Astrocyte (in vitro differentiated cells and primary cell): ENCODE measurements at regions not wholly inside any gene's neighbourhood (a gene's known extent, or its start where the extent isn't known, plus 50 kb on each side); places are given as distances from the start of the nearest gene placed in this dataset.

Experiments used
- DNase-seq: peaks from one replicate; pipeline ENCODE4 v3.0.0-alpha.2; 2010; ENCODE audit warnings: low read depth
- FAIRE-seq: peaks from 2 replicates; lab custom pipeline; 2011; peaks lifted over from hg19 to GRCh38; lab: Jason Lieb, UNC
- H2AFZ ChIP-seq: 2 replicates; pipeline ENCODE4 v1.6.0; 2012; ENCODE audit warnings: low read depth, low read length, inconsistent platforms
- H3K27ac ChIP-seq: 2 replicates; pipeline ENCODE4 v1.5.1; 2011; ENCODE audit warnings: low read depth, low read length, inconsistent platforms
- H3K27me3 ChIP-seq: 2 replicates; pipeline ENCODE4 v1.6.0; 2011; ENCODE audit warnings: low read length, inconsistent platforms; ENCODE audit not compliant: insufficient read depth
- H3K36me3 ChIP-seq: 2 replicates; pipeline ENCODE4 v1.5.1; 2011; ENCODE audit warnings: low read length, inconsistent platforms; ENCODE audit not compliant: insufficient read depth
- H3K4me1 ChIP-seq: 2 replicates; pipeline ENCODE4 v1.5.1; 2011; ENCODE audit warnings: low read length, inconsistent platforms; ENCODE audit not compliant: insufficient read depth
- H3K4me2 ChIP-seq: 2 replicates; pipeline ENCODE4 v1.6.0; 2012; ENCODE audit warnings: low read length, inconsistent platforms
- H3K4me3 ChIP-seq: 2 replicates; pipeline ENCODE4 v1.5.1; 2011; ENCODE audit warnings: low read depth, mild to moderate bottlenecking, low read length, inconsistent platforms; ENCODE audit not compliant: insufficient read depth
- H3K79me2 ChIP-seq: 2 replicates; pipeline ENCODE4 v1.6.0; 2012; ENCODE audit warnings: mild to moderate bottlenecking, low read length, inconsistent platforms; ENCODE audit not compliant: insufficient read depth
- H3K9ac ChIP-seq: 2 replicates; pipeline ENCODE4 v1.6.0; 2012; ENCODE audit warnings: mild to moderate bottlenecking, low read length, inconsistent platforms
- H3K9me3 ChIP-seq: 2 replicates; pipeline ENCODE4 v1.5.1; 2012; ENCODE audit warnings: low read depth, mild to moderate bottlenecking, low read length, inconsistent platforms; ENCODE audit not compliant: insufficient read depth
- H4K20me1 ChIP-seq: 2 replicates; pipeline ENCODE4 v1.6.0; 2012; ENCODE audit warnings: low read length, inconsistent platforms; ENCODE audit not compliant: insufficient read depth
- H3K27ac Mint-ChIP-seq: one replicate; pipeline ENCODE4 v1.8.0; 2021; ENCODE audit warnings: mild to moderate bottlenecking, mixed read lengths; ENCODE audit not compliant: unreplicated experiment
- H3K27me3 Mint-ChIP-seq: one replicate; pipeline ENCODE4 v1.8.0; 2021; ENCODE audit warnings: low read depth, mixed read lengths; ENCODE audit not compliant: unreplicated experiment
- H3K36me3 Mint-ChIP-seq: one replicate; pipeline ENCODE4 v1.8.0; 2021; ENCODE audit warnings: low read depth, mixed read lengths; ENCODE audit not compliant: unreplicated experiment
- H3K4me1 Mint-ChIP-seq: one replicate; pipeline ENCODE4 v1.8.0; 2021; ENCODE audit warnings: low read depth, mixed read lengths; ENCODE audit not compliant: unreplicated experiment
- H3K4me3 Mint-ChIP-seq: one replicate; pipeline ENCODE4 v1.8.0; 2021; ENCODE audit warnings: mild to moderate bottlenecking, moderate library complexity, mixed read lengths; ENCODE audit not compliant: unreplicated experiment
- H3K9me3 Mint-ChIP-seq: one replicate; pipeline ENCODE4 v1.8.0; 2021; ENCODE audit warnings: mild to moderate bottlenecking, mixed read lengths; ENCODE audit not compliant: unreplicated experiment
- CTCF ChIP-seq: IDR thresholded peaks from 2 replicates; pipeline ENCODE4 v1.5.1; 2011; ENCODE audit warnings: low read depth, mild to moderate bottlenecking, inconsistent platforms, low read length, moderate library complexity; ENCODE audit not compliant: insufficient read depth
- EZH2 ChIP-seq: IDR thresholded peaks from 2 replicates; pipeline ENCODE4 v1.6.1; 2012; ENCODE audit warnings: mild to moderate bottlenecking, low read length, inconsistent platforms; ENCODE audit not compliant: insufficient read depth

DNA sequence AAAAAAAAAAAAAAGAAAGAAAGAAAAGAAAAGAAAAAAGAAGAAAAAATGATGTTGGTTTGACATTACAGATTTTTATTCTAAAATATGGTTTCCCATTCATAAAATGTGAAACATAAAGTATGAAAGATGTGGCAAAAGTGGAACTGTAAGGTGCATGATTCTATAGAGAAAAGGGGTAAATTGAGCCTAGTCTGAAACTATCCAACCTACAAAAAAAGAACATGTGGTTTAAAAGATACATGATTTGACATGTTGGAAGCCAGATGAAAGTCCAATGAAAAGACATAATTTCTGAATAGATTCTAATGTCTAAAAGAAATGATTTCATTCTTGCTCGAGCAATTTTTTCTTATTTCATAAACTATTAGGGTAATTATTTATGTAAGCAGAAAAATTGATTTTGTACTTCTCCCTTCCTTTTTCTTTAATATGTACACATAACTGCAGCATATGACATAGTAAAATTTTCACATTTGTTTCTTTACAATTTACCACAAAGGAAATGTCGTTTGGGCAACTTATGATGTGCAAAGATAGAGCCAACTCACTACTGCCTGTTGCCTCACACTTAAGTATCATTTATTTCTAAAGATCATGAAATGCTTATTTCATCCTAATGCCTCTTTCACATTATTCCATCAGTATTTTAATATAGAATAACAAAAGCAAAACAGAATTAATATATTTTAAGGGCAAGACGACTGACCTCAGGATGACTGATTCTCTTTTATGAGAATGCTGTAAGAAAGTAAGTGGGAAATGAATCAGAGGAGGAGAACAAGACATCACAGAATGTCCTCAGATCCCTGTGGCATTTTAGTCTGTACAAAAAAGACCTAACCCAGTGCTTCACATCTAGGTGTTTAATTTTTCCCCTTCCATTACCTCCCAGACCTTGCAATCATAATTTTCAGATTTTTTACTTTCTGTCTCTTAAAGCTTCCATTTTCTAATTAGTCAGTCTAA lies 165.8 kb upstream of the HMCN1 start:
- DNase-seq (no peak), FAIRE-seq (no peak)
- H3K4me3 ChIP-seq = no peak overlapping the region
- Mint-ChIP-seq H3K27me3 (no peaks in the 10 kb centered on the region), H3K27ac (peak overlapping the region; percentile 35), H3K4me1 (peaks cover 50% of the 10 kb centered on the region), H3K36me3 (no peaks in the 10 kb centered on the region), H3K9me3 (peaks cover under 1% of the 10 kb centered on the region), H3K4me3 (no peak overlapping the region)
- H3K79me2 ChIP-seq = no peaks in the 10 kb centered on the region
- no peak overlapping the region for H3K4me2 ChIP-seq
- H3K36me3 ChIP-seq = no peaks in the 10 kb centered on the region
- H2AFZ ChIP-seq = no peak overlapping the region
- H3K27ac ChIP-seq = no peak overlapping the region
- no peaks in the 10 kb centered on the region for H4K20me1 ChIP-seq
- H3K4me1 ChIP-seq = peaks cover 20% of the 10 kb centered on the region
- TF ChIP-seq CTCF = no peak
- TF ChIP-seq EZH2 = no peak
- no peaks in the 10 kb centered on the region for H3K9me3 ChIP-seq
- no peak overlapping the region for H3K9ac ChIP-seq
- H3K27me3 ChIP-seq = no peaks in the 10 kb centered on the region

- peaks cover 51% of the 10 kb centered on the region for H3K4me1 Mint-ChIP-seq
- FAIRE-seq (no peak), DNase-seq (no peak)
- TF ChIP-seq EZH2 = no peak
- no peak for TF ChIP-seq CTCF
- Histone ChIP-seq H3K27ac (no peak overlapping the region), H4K20me1 (no peaks in the 10 kb centered on the region), H3K27me3 (no peaks in the 10 kb centered on the region), H3K4me1 (peaks cover 20% of the 10 kb centered on the region), H3K4me2 (peak overlapping the region; percentile 43), H3K36me3 (no peaks in the 10 kb centered on the region), H3K79me2 (no peaks in the 10 kb centered on the region), H3K9ac (no peak overlapping the region), H3K4me3 (no peak overlapping the region), H2AFZ (no peak overlapping the region), H3K9me3 (no peaks in the 10 kb centered on the region)
- H3K27me3 Mint-ChIP-seq = no peaks in the 10 kb centered on the region
- no peaks in the 10 kb centered on the region for H3K9me3 Mint-ChIP-seq
- H3K4me3 Mint-ChIP-seq = no peak overlapping the region
- peak overlapping the region; percentile 96 for H3K27ac Mint-ChIP-seq
- H3K36me3 Mint-ChIP-seq = no peaks in the 10 kb centered on the region
These were observed 166.8 kb upstream of the HMCN1 start for GRCh38 chr1:185567440-185567839.

GRCh38 chr1:185566995-185567394 lies 167.2 kb upstream of the HMCN1 start:
- peak overlapping the region; percentile 43 for H3K4me2 ChIP-seq
- Mint-ChIP-seq H3K36me3 (no peaks in the 10 kb centered on the region), H3K27me3 (no peaks in the 10 kb centered on the region), H3K4me1 (peaks cover 54% of the 10 kb centered on the region), H3K4me3 (no peak overlapping the region), H3K27ac (peak overlapping the region; percentile 96), H3K9me3 (no peaks in the 10 kb centered on the region)
- H3K27ac ChIP-seq = no peak overlapping the region
- no peaks in the 10 kb centered on the region for H3K9me3 ChIP-seq
- no peaks in the 10 kb centered on the region for H3K27me3 ChIP-seq
- H3K79me2 ChIP-seq = no peaks in the 10 kb centered on the region
- DNase-seq (peak; percentile 64), FAIRE-seq (no peak)
- no peak overlapping the region for H3K9ac ChIP-seq
- peaks cover 20% of the 10 kb centered on the region for H3K4me1 ChIP-seq
- H3K36me3 ChIP-seq = no peaks in the 10 kb centered on the region
- TF ChIP-seq EZH2 (no peak), CTCF (no peak)
- no peaks in the 10 kb centered on the region for H4K20me1 ChIP-seq
- no peak overlapping the region for H3K4me3 ChIP-seq
- H2AFZ ChIP-seq = no peak overlapping the region
